ENCODE measurements at regions not wholly inside any gene's neighbourhood (a gene's known extent, or its start where the extent isn't known, plus 50 kb on each side); places are given as distances from the start of the nearest gene placed in this dataset.

DNA sequence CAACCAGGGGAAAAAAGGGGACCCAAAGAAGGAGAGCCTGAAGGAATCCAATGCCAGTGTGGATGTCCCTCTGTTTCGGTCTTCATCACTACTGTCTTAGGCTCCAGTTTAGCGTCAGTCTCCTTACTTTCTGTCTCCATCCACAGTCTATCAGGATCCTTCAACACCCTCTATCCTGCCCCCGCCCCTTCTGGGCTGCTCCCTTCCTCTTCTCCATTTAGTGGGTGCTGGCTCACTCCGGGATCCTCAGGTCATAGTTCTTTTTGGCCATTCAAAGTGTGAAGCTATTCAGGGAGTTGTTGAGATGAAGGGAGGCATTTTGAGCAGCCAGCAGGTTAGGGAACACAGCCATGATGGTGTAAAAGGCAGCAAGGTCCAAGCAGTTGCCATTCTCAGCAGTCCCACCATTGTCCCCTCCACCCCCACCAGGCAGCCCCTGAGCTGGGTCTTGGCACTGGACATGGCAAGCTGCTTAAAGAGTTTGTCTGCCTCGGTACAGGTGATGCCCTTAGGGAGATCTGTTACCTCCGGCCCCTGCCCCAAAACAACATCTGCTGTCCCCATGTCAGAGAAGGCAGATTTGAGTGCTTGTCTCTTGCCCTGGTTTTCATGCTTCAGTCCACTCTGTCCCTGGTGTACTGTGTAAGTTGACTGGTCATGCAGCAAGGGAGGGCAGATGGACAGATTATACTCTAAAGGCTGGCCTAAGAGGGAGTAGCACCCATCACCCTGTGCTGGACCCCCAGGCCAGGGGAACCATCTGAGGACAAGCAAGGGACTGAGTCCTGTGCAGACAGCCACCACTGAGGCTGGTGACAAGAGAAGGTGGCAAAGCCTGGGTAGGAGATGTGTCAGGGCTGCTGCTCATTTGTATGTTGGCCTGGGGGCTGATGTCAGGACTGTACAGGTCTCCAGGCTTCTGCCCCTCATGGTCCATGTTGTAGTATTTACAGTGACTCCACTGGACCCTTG lies 842.0 kb downstream of the HACE1 start:
- H3K4me3 ChIP-seq (ENCODE audit: low read depth, low read length): no peak overlapping the region
- no peak for TF ChIP-seq CTCF (IDR thresholded peaks at IDR 0.05; ENCODE audit: insufficient read depth, low read depth, low read length, missing control alignments)
- no peak for DNase-seq (ENCODE audit: low read depth)

- H3K4me3 ChIP-seq (ENCODE audit: low read depth, low read length): no peak overlapping the region
- no peak for TF ChIP-seq CTCF (IDR thresholded peaks at IDR 0.05; ENCODE audit: insufficient read depth, low read depth, low read length, missing control alignments)
- no peak for DNase-seq (ENCODE audit: low read depth)
Measured at GRCh38 chr6:104014163-104014959, 845.4 kb downstream of the HACE1 start.

DNA sequence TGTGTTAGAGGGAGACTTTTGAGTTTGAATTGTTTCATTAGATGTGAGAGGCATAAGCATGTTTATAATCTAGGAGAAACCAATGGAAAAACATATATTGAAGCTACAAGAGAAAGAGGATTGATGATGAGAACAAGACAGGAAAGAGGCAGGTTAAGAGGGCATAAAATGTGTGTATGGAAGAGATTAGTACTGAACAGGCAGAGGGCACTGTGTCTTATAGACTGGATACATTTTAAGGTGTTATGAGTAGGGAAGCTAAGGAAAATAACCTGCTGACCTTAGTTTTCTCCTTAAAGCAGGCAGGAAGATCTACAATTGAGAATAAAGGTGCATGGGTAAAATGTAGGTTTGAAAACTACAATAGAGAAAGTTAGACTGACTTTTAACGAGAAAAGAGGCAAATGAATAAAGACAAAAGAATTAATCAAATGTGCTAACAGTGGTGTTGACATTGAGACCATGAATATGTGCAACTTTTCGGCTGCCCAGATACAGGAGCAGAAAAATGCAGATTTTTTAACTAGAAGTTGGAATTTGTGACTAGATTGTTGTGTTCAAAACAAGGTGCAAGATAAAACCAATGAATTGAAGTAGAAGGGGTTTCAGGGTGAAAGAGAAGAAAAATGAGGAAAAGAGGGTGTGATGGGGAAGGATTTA lies 846.3 kb downstream of the HACE1 start:
- DNase-seq (ENCODE audit: low read depth): no peak
- no peak for TF ChIP-seq CTCF (IDR thresholded peaks at IDR 0.05; ENCODE audit: insufficient read depth, low read depth, low read length, missing control alignments)
- H3K4me3 ChIP-seq (ENCODE audit: low read depth, low read length): no peak overlapping the region

DNA sequence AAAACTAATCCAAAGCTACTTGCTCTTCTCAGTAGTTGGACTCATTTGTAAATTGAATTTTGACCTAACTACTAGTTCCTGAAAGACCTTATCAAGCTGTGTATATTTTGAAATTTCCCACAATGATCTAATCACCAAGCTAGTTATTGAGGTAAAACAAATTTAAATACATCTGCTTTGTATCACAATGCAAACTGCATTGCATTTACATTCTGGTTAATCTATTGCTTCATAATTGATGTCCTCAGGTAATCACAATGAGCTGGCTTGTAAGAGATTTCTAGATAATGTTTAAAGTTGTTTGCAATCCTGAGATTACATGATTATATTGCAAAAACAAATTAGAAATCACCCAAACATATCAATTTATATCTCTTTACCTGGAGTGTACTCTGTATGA lies 848.8 kb downstream of the HACE1 start:
- H3K4me3 ChIP-seq (ENCODE audit: low read depth, low read length): no peak overlapping the region
- no peak for TF ChIP-seq CTCF (IDR thresholded peaks at IDR 0.05; ENCODE audit: insufficient read depth, low read depth, low read length, missing control alignments)

DNA sequence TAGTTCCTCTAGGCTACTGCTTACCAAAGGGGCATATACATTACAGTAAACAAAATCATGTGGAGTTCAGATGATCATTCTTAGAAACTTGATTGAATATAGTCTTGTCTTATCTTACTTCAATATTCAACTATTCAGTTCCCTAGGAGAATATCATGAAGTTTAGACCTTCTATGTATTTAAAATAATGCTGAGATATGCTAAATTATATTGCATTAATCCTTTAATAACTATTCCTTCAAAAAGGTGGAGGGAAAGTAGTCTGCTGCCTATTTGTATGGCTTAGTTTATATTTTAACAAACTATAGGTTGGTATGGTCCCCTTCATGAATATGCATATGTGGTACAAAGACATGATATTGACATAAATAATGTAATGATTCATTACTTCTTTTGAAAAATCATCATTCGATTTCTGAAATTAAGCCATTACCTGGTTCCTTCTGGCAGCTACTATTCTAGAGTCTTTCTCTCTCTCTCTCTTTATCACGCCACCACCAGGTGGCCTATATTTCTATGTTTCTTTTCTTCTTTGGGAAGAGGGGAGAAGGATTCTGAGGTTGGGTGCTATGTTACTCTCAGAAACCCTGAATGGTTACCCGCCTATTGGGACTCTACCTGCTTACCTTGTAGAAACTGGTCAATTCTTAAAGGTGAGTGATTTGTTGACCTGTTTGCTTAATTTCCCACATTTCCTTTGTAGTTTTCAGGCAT lies 855.8 kb downstream of the HACE1 start:
- DNase-seq (ENCODE audit: low read depth): no peak
- no peak for TF ChIP-seq CTCF (IDR thresholded peaks at IDR 0.05; ENCODE audit: insufficient read depth, low read depth, low read length, missing control alignments)
- no peak overlapping the region for H3K4me3 ChIP-seq (ENCODE audit: low read depth, low read length)

More for the DNA sequence above, 848.8 kb downstream of the HACE1 start:
- DNase-seq (ENCODE audit: low read depth): no peak

GRCh38 chr6:103995571-103995970 lies 864.1 kb downstream of the HACE1 start:
- TF ChIP-seq CTCF (IDR thresholded peaks at IDR 0.05; ENCODE audit: insufficient read depth, low read depth, low read length, missing control alignments): no peak

More at GRCh38 chr6:103995571-103995970, 864.1 kb downstream of the HACE1 start:
- no peak for DNase-seq (ENCODE audit: low read depth)
- no peak overlapping the region for H3K4me3 ChIP-seq (ENCODE audit: low read depth, low read length)
